ENCODE measurements at regions not wholly inside any gene's neighbourhood (a gene's known extent, or its start where the extent isn't known, plus 50 kb on each side); places are given as distances from the start of the nearest gene placed in this dataset.

GRCh38 chr20:11329271-11329670 is 588.4 kb upstream of the BTBD3 start:
- no peak for DNase-seq

- no peak for DNase-seq
Measured at GRCh38 chr20:11331096-11331495, 586.6 kb upstream of the BTBD3 start.

GRCh38 chr20:11332381-11332780 is 585.3 kb upstream of the BTBD3 start:
- DNase-seq = no peak

GRCh38 chr20:11333634-11334033 is 584.1 kb upstream of the BTBD3 start:
- DNase-seq = no peak

- no peak for DNase-seq
Measured at GRCh38 chr20:11337361-11338130, 580.1 kb upstream of the BTBD3 start.

- DNase-seq = no peak
Measured at GRCh38 chr20:11338496-11339306, 579.0 kb upstream of the BTBD3 start.

- DNase-seq = no peak
Measured at GRCh38 chr20:11344939-11345338, 572.8 kb upstream of the BTBD3 start.

GRCh38 chr20:11347738-11348137 is 570.0 kb upstream of the BTBD3 start:
- no peak for DNase-seq

- DNase-seq = no peak
Measured at GRCh38 chr20:11350126-11351005, 567.3 kb upstream of the BTBD3 start.

- no peak for DNase-seq
Measured at GRCh38 chr20:11352041-11352440, 565.7 kb upstream of the BTBD3 start.

GRCh38 chr20:11354846-11355245 is 562.8 kb upstream of the BTBD3 start:
- DNase-seq = no peak

- DNase-seq = no peak
Measured at GRCh38 chr20:11355345-11355744, 562.3 kb upstream of the BTBD3 start.

GRCh38 chr20:11356061-11356460 is 561.6 kb upstream of the BTBD3 start:
- DNase-seq = no peak

GRCh38 chr20:11362450-11362849 is 555.2 kb upstream of the BTBD3 start:
- DNase-seq = no peak

GRCh38 chr20:11364736-11365135 is 553.0 kb upstream of the BTBD3 start:
- no peak for DNase-seq

- no peak for DNase-seq
Measured at GRCh38 chr20:11366660-11367059, 551.0 kb upstream of the BTBD3 start.

- DNase-seq = no peak
Measured at GRCh38 chr20:11368499-11368898, 549.2 kb upstream of the BTBD3 start.

- no peak for DNase-seq
Measured at GRCh38 chr20:11368965-11369711, 548.6 kb upstream of the BTBD3 start.

GRCh38 chr20:11371831-11372230 is 545.9 kb upstream of the BTBD3 start:
- DNase-seq = no peak

GRCh38 chr20:11372876-11373790 is 544.6 kb upstream of the BTBD3 start:
- DNase-seq = no peak

GRCh38 chr20:11375335-11375734 is 542.4 kb upstream of the BTBD3 start:
- no peak for DNase-seq
